ENCODE measurements at regions not wholly inside any gene's neighbourhood (a gene's known extent, or its start where the extent isn't known, plus 50 kb on each side); places are given as distances from the start of the nearest gene placed in this dataset.

- no peak for DNase-seq
Measured at GRCh38 chr1:104855550-104855949, 1105.9 kb downstream of the AMY1C start.

DNA sequence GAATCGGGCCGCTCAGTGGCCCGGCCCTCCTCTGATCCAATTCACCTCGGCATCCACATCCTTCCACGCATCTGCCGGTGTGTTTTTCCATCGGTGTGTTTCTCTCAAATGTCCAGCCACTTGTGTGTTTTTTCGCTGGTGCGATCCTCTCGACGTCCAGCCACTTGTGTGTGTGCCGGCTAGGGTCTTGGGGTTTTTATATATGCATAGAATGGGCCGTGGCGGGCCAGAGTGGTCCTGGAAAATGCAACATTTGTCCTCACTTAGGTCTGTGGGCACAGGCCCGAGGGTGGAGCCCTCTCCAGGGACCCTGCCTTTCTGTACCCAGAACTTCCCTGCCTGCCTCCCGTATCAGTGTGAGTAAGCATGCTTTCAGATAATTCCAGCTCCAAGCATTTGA, 1106.4 kb downstream of the AMY1C start:
- DNase-seq: no peak

DNA sequence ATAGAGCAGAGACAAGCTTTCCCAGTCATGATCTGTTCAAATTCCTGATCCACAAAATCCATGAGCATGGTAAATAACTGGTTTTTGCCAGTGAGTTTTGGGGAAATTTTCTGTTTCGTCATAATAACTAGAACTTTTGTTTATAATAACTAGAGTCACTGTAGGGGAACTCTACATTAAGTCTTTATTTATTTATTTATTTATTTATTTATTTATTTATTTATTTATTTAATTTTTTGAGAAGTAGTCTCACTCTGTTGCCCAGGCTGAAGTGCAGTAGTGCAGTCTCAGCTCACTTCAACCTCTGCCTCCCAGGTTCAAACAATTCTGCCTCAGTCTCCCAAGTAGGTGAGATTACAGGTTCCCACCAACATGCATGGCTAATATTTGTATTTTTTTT, 1106.8 kb downstream of the AMY1C start:
- no peak for DNase-seq

DNA sequence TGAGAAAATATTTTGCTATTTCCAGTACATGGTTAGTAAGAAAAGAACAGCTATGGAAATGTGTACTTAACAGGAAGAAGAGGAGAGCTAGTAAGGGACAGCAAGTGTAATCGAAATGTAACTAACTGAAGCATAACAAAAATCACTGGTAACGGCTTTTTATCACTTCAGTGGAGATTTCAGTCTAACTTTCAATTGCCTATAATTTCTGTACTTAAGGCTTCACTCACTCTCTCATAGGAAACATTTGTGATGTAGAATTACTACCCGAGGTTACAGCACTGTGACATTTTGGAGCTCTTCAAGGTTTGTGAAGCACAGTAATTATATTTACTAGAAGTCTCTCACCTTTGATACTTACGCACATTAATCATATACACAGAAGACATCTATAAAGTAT, 1119.1 kb downstream of the AMY1C start:
- no peak for DNase-seq

DNA sequence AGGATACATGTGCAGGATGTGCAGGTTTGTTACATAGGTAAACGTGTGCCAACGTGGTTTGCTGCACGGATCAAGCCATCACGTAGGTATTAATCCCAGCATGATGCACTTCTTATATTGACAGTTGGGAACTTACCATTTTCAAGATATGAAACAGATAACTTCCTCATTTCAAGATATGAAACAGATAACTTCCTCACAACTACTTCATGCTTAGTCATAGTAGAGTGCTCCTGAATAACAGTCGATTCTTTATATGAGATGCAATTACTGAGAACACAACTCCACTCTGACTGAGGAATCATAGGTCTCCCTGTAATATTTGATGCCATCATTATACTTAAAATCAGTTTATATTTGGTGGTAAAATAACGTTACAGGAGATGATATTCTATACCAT, 1124.3 kb downstream of the AMY1C start:
- no peak for DNase-seq

GRCh38 chr1:104878203-104878909, 1128.7 kb downstream of the AMY1C start:
- no peak for DNase-seq

DNA sequence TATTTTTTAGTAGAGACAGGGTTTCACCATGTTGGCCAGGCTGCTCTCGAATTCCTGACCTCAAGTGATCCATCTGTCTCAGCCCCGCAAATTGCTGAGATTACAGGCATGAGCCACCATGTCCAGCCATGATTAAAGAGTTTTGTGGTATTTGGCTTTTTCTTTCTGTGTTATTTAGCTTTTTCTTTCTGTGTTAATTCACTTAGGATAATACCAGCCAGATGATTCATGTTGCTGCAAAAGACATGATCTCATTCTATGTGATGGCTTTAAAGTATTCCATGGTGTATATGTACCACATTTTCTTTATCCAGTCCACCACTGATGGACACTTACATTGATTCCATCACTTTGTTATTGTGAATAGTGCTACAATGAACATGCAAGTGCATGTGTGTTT, 1135.2 kb downstream of the AMY1C start:
- DNase-seq: no peak

GRCh38 chr1:104905322-104905721, 1155.6 kb downstream of the AMY1C start:
- no peak for DNase-seq

GRCh38 chr1:104906141-104906540, 1156.4 kb downstream of the AMY1C start:
- no peak for DNase-seq

DNA sequence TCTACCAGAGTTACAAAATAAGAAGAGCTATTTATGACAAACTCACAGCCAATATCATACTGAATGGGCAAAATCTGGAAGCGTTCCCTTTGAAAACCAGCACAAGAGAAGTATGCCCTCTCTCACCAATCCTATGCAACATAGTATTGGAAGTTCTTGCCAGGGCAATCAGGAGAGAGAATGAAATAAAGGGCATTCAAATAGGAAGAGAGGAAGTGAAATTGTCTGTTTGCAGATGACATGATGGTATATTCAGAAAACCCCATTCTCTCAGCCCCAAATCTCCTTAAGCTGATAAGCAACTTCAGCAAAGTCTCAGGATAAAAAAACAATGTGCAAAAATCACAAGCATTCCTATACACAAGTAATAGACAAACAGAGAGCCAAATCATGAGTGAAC, 1169.5 kb downstream of the AMY1C start:
- DNase-seq: no peak

- no peak for DNase-seq
Measured at GRCh38 chr1:104921525-104921924, 1171.8 kb downstream of the AMY1C start.

GRCh38 chr1:104923075-104923474, 1173.4 kb downstream of the AMY1C start:
- DNase-seq: no peak

- no peak for DNase-seq
Measured at GRCh38 chr1:104929280-104929679, 1179.6 kb downstream of the AMY1C start.

DNA sequence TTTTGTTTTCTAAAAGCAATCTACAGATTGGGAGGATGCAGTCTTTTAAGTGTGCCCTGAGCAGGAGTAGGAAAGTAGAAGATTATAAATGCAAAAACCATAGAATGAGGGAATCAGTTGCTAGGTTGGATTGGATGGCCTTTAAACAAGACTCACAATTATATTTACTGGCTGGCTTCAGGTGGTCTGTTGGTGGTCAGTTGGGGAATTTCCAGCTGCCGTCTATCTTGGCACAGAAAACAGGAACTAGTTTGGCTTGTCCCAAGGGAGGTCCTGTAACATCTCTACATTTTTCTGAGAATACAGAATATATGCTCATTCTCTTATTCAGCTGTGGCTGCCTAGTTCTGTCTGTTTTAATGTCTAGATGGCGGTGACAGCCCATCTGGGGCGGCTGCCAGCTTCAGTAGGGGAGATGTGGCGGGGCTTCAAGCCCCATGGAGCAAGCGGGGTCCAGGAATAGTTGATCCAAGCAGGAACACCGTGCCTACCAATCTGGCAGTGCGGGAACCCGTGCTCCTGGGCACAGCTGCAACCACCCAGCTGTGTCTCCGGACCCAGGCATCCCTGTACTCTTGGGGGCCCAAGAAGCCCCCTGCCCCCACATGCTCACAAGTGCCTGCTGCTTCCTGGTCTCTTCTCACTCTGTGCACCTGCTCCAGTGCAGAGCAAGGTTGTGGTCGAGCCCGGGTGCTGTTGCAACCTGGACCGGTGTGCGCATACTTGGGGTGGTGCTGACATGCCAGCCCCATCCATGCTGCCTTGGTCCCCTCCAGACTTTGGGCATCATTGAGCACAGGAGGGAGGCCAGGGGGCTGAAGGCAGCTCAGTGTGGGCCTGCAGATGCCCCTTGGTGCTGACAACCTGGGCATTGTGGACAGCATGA, 1182.6 kb downstream of the AMY1C start:
- no peak for DNase-seq

GRCh38 chr1:104932949-104933679, 1183.4 kb downstream of the AMY1C start:
- no peak for DNase-seq

- no peak for DNase-seq
Measured at GRCh38 chr1:104933846-104934245, 1184.1 kb downstream of the AMY1C start.

DNA sequence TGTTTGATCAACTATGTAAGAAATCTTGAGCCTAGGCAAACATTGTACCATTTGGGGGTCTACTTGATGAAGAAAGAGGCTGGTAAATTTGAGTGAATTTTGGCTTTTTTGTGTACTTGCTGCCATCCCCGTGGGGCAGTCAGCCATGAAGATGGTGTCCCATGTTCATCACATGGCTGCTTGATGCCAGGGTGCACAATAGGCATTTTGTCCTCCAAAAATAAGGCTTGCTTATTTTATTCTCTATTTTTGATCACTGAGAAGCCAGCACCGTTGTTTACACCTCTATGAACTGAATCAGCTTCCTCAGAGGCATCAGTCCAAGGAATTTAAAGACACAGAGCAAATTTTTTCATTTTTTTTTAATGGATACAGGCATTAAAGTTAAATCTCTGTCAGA, 1195.7 kb downstream of the AMY1C start:
- no peak for DNase-seq

- DNase-seq: no peak
Measured at GRCh38 chr1:104946558-104947210, 1197.0 kb downstream of the AMY1C start.

DNA sequence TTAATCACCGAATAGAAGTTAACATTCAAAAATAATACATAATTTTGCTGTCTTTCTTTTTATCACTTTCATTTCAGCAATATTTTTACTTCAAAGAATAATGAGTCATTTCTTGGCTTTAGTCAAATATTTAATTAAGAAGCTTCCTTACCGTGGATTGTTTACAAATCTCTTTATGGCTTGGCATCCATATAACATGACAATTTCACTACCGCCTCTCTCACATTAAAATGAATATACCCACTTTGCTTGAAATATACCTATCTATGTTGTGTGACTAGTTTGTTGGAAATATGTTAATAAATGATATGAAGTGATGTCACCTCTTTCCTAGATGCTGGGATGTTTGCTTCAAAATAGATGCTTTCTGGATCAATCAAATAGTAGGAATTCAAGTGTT, 1203.9 kb downstream of the AMY1C start:
- no peak for DNase-seq

- DNase-seq: no peak
Measured at GRCh38 chr1:104973516-104973915, 1223.8 kb downstream of the AMY1C start.

DNA sequence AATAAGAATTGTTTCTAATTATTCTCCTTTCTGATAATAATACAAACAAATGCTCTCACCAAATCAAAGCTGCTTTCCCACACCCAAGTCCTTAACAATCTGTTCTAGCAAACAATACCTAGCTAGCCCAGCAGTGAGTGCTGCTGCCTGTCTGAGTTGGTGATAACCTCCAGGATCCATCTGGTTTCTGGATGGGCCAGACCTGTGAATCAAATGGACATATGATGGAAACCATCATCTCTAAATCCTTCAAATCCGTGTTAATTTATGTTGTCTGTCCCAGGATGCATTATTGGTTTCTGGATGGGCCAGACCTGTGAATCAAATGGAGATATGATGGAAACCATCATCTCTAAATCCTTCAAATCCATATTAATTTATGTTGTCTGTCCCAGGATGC, 1230.0 kb downstream of the AMY1C start:
- DNase-seq: no peak

DNA sequence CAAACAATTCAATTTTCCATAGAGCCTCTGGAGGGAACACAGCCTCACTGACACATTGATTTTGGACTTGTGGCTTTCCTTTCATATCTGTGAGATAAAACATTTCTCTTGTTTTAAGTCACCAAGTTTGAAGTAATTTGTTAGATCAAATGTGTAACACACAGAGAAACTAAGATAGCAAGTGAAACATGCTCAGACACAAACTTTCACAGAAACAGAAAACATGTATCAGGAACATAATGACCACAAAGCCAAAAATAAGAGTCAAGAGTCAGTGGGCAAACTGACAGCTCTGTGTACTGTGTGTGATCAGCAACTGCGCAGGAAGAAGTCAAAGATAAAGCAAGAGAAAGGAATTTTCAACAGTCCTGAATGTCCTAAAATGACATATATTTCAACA, 1237.5 kb downstream of the AMY1C start:
- DNase-seq: no peak

- no peak for DNase-seq
Measured at GRCh38 chr1:104989012-104989411, 1239.3 kb downstream of the AMY1C start.
